Colonic mucosa (tissue), 4 donors: ENCODE measurements at regions not wholly inside any gene's neighbourhood (a gene's known extent, or its start where the extent isn't known, plus 50 kb on each side); places are given as distances from the start of the nearest gene placed in this dataset.

ENCODE experiments used
- DNase-seq: peaks from one replicate; pipeline ENCODE4 v3.0.0-alpha.2; 2020
- H3K27ac ChIP-seq: fragments of 200-600 bp; one replicate; pipeline ENCODE4 v1.8.0; 2021
- H3K27me3 ChIP-seq: fragments of 200-600 bp; one replicate; pipeline ENCODE4 v1.8.0; 2021
- H3K36me3 ChIP-seq: fragments of 200-600 bp; one replicate; pipeline ENCODE4 v1.8.0; 2021
- H3K4me1 ChIP-seq: fragments of 200-600 bp; one replicate; pipeline ENCODE4 v1.8.0; 2021; ENCODE audit warnings: mild to moderate bottlenecking
- H3K4me3 ChIP-seq: fragments of 200-600 bp; one replicate; pipeline ENCODE4 v1.8.0; 2021
- H3K9ac ChIP-seq, 2 donors: one replicate each; pipeline ENCODE4 v1.7.0; 2013; ENCODE audit warnings: control low read depth in 2 of 2, low read depth in 2 of 2, low read length in 2 of 2
- H3K9me3 ChIP-seq: fragments of 200-600 bp; one replicate; pipeline ENCODE4 v1.8.0; 2021
- CTCF ChIP-seq: fragments of 200-600 bp; IDR thresholded peaks from one replicate; pipeline ENCODE4 v1.8.0; 2022; ENCODE audit warnings: antibody characterized with exemption, mild to moderate bottlenecking
- intact Hi-C: fragments of 100-400 bp; cut with DNase I; formaldehyde crosslinking; loops from one replicate; pipeline ENCODE4 v1.14.1; 2022
- donor health status: healthy.
- donor health status: DM: no; HTN: no; CAD: no.
- donor health status: DM: no; HTN: no; CAD: no.

- no peaks in the 10 kb centered on the region for H3K27me3 ChIP-seq
- H3K9ac ChIP-seq, result no peak overlapping the region
- no peak overlapping the region for H3K27ac ChIP-seq
- no peak for DNase-seq
- no peak for TF ChIP-seq CTCF
- H3K4me3 ChIP-seq, result no peak overlapping the region
- H3K4me1 ChIP-seq, result no peaks in the 10 kb centered on the region
- no peaks in the 10 kb centered on the region for H3K9me3 ChIP-seq
- intact Hi-C loops, result no loop called here
- no peaks in the 10 kb centered on the region for H3K36me3 ChIP-seq
These were observed 61.0 kb upstream of the RNU6-8 start for GRCh38 chr14:32263939-32264567.

GRCh38 chr14:32265584-32265983 lies 62.5 kb upstream of the RNU6-8 start:
- H3K27ac ChIP-seq, result no peak overlapping the region
- intact Hi-C loops, result no loop called here

GRCh38 chr14:32277998-32278397 lies 51.1 kb upstream of the AKAP6 start:
- Histone ChIP-seq H3K27me3 (no peaks in the 10 kb centered on the region), H3K4me3 (no peak overlapping the region), H3K4me1 (no peaks in the 10 kb centered on the region), H3K9me3 (no peaks in the 10 kb centered on the region), H3K36me3 (no peaks in the 10 kb centered on the region), H3K27ac (no peak overlapping the region), H3K9ac (no peak overlapping the region)
- intact Hi-C loops, result no loop called here
- no peak for DNase-seq
- no peak for TF ChIP-seq CTCF

More at GRCh38 chr14:32265584-32265983, 62.5 kb upstream of the RNU6-8 start:
- H3K9ac ChIP-seq, result no peak overlapping the region
- no peaks in the 10 kb centered on the region for H3K9me3 ChIP-seq
- no peak for TF ChIP-seq CTCF
- H3K27me3 ChIP-seq, result no peaks in the 10 kb centered on the region
- H3K4me3 ChIP-seq, result no peak overlapping the region
- no peaks in the 10 kb centered on the region for H3K36me3 ChIP-seq
- no peak for DNase-seq
- H3K4me1 ChIP-seq, result no peaks in the 10 kb centered on the region
